K562 (cell line): ENCODE measurements at regions not wholly inside any gene's neighbourhood (a gene's known extent, or its start where the extent isn't known, plus 50 kb on each side); places are given as distances from the start of the nearest gene placed in this dataset.

ENCODE experiments used
- ATAC-seq: fragments of 200-7000 bp; cut with Tn5 transposase; 3 replicates; pipeline ENCODE4 v1.9.1; 2020; ENCODE audit warnings: moderate library complexity
- BruUV-seq: library from RNA; stranded (reverse); fragments of 400-500 nt; replicated peaks from 2 replicates; lab custom pipeline; 2021; lab: Mats Ljungman, UMichigan
- CTCF ChIA-PET: fragments of 300-600 bp; formaldehyde crosslinking; extraction: SDS; loops from one replicate; lab custom pipeline; 2021; ENCODE audit warnings: low intra/inter-chr PET ratio; lab: Yijun Ruan, JAX
- POLR2A ChIA-PET: fragments of 300-600, 350-650 bp; sonication (Branson Sonifier 250); formaldehyde crosslinking; extraction: SDS; loops from one replicate; lab custom pipeline; 2021; ENCODE audit warnings: antibody characterized with exemption, inconsistent platforms; lab: Yijun Ruan, JAX
- DNase-seq, 4 experiments: peaks; one replicate each; pipeline versions ENCODE4 v3.0.0 to v3.0.0-alpha.2; 2011 to 2018; ENCODE audit warnings: low spot score in 3 of 4, mixed read lengths in 3 of 4; ENCODE audit errors: extremely low read depth in 1 of 4
- FAIRE-seq: peaks from 2 replicates; lab custom pipeline; 2011; peaks lifted over from hg19 to GRCh38; lab: Jason Lieb, UNC
- H2AFZ ChIP-seq: 2 replicates; pipeline ENCODE4 v1.6.0; 2011; ENCODE audit warnings: low read depth, low read length, control low read depth, inconsistent platforms
- H3K27ac ChIP-seq: fragments of 200-600 bp; 3 replicates; pipeline ENCODE4 v1.8.0; 2011; ENCODE audit warnings: low read depth, mild to moderate bottlenecking, control low read depth, inconsistent platforms, low read length, moderate library complexity, mixed read lengths; ENCODE audit errors: extremely low read depth
- H3K27me3 ChIP-seq, 2 experiments: fragments of 300-600 bp in 1 of 2; 2 replicates in 1 of 2; 3 replicates in 1 of 2; pipeline versions ENCODE4 v1.6.0 to v1.8.0; 2011; ENCODE audit warnings: inconsistent platforms in 2 of 2, low read length in 2 of 2, mild to moderate bottlenecking in 1 of 2, mixed read lengths in 1 of 2, moderate library complexity in 1 of 2; ENCODE audit not compliant: control insufficient read depth in 2 of 2, insufficient read depth in 2 of 2
- H3K36me3 ChIP-seq: fragments of 300-600 bp; 3 replicates; pipeline ENCODE4 v1.8.0; 2011; ENCODE audit warnings: mild to moderate bottlenecking, low read length, inconsistent platforms; ENCODE audit not compliant: control insufficient read depth, insufficient read depth
- H3K4me1 ChIP-seq, 2 experiments: fragments of 200-600 bp in 1 of 2; replicated peaks in 1 of 2; 2 replicates in 1 of 2; 3 replicates in 1 of 2; pipeline versions ENCODE4 v1.5.1 to v1.8.0; 2011; ENCODE audit warnings: inconsistent platforms in 2 of 2, low read length in 2 of 2, mild to moderate bottlenecking in 1 of 2, mixed read lengths in 1 of 2, moderate library complexity in 1 of 2; ENCODE audit not compliant: control insufficient read depth in 2 of 2, insufficient read depth in 2 of 2
- H3K4me2 ChIP-seq: 2 replicates; pipeline ENCODE4 v1.6.1; 2011; ENCODE audit warnings: low read length, control low read depth, inconsistent platforms, mixed read lengths; ENCODE audit not compliant: insufficient read depth
- H3K4me3 ChIP-seq: fragments of 200-600 bp; sonication (generic), shearing (Covaris generic); 2 replicates; pipeline ENCODE4 v1.5.1; 2016; ENCODE audit warnings: control low read depth, inconsistent platforms
- H3K79me2 ChIP-seq: fragments of 200-600 bp; 3 replicates; pipeline ENCODE4 v1.8.0; 2011; ENCODE audit warnings: low read length, inconsistent platforms; ENCODE audit not compliant: control insufficient read depth, insufficient read depth
- H3K9ac ChIP-seq, 2 experiments: 2 replicates each; pipeline versions ENCODE4 v1.6.0 to v1.6.1; 2011; ENCODE audit warnings: low read depth in 2 of 2, low read length in 2 of 2, control low read depth in 1 of 2, inconsistent platforms in 1 of 2, mild to moderate bottlenecking in 1 of 2, mixed read lengths in 1 of 2; ENCODE audit not compliant: insufficient read depth in 1 of 2
- H3K9me1 ChIP-seq: one replicate; pipeline ENCODE4 v1.6.0; 2011; ENCODE audit warnings: inconsistent platforms, mild to moderate bottlenecking, low read length, moderate library complexity; ENCODE audit not compliant: control insufficient read depth, insufficient read depth
- H3K9me3 ChIP-seq: replicated peaks from 2 replicates; pipeline ENCODE4 v1.5.1; 2011; ENCODE audit warnings: low read depth, low read length, inconsistent platforms; ENCODE audit not compliant: control insufficient read depth, insufficient read depth
- H4K20me1 ChIP-seq: replicated peaks from 2 replicates; pipeline ENCODE4 v1.6.1; 2011; ENCODE audit warnings: low read length, inconsistent platforms, mixed read lengths; ENCODE audit not compliant: control insufficient read depth, insufficient read depth
- ATF6 ChIP-seq: sonication (generic); formaldehyde crosslinking; IDR thresholded peaks from 2 replicates; pipeline ENCODE4 v1.4.0; 2020; ENCODE audit warnings: mild to moderate bottlenecking, missing genetic modification reagents
- CBX3 ChIP-seq, 2 experiments: IDR thresholded peaks; 1 replicate in 1 of 2; 2 replicates in 1 of 2; pipeline ENCODE4 v1.6.1; 2012; ENCODE audit warnings: inconsistent platforms in 2 of 2, low read length in 2 of 2, borderline replicate concordance in 1 of 2, control low read depth in 1 of 2
- HOXB6 ChIP-seq: fragments of 250-450 bp; sonication (Bioruptor Pico); IDR thresholded peaks from 2 replicates; pipeline ENCODE4 v1.5.1; 2022; ENCODE audit warnings: mild to moderate bottlenecking, borderline replicate concordance
- PBX2 ChIP-seq, 2 experiments: IDR thresholded peaks in 1 of 2; conservative IDR thresholded peaks in 1 of 2; 2 replicates each; pipeline ENCODE4 v1.6.1; 2016; ENCODE audit warnings: low read depth in 2 of 2, mild to moderate bottlenecking in 1 of 2, missing compliant biosample characterization in 1 of 2, missing genetic modification characterization in 1 of 2, moderate library complexity in 1 of 2
- SMAD1 ChIP-seq: fragments of 150-350 bp; IDR thresholded peaks from 2 replicates; pipeline ENCODE4 v1.6.1; 2014; ENCODE audit warnings: low read length, low read depth; ENCODE audit not compliant: partially characterized antibody
- XRCC3 ChIP-seq: fragments of 450-650 bp; IDR thresholded peaks from 2 replicates; pipeline ENCODE4 v1.6.1; 2017; ENCODE audit warnings: mild to moderate bottlenecking, moderate library complexity
- ZNF347 ChIP-seq: fragments of 450-650 bp; formaldehyde crosslinking; IDR thresholded peaks from 2 replicates; pipeline ENCODE4 v1.4.0; 2020; ENCODE audit warnings: low read depth, mild to moderate bottlenecking, moderate library complexity
- ZNF398 ChIP-seq: fragments of 250-450 bp; sonication (Bioruptor Pico); IDR thresholded peaks from 2 replicates; pipeline ENCODE4 v1.8.0; 2021; ENCODE audit warnings: moderate library complexity, mild to moderate bottlenecking, inconsistent platforms
- WGBS: fragments of 100-300 bp; shearing (Covaris generic); methylation state at CpG from one replicate; pipeline ENCODE4 v1.1.6; 2016; ENCODE audit warnings: low coverage, mixed read lengths; ENCODE audit not compliant: insufficient coverage; ENCODE audit errors: missing lambda C conversion rate; 5-methylcytosine and 5-hydroxymethylcytosine counted together
- in situ Hi-C: fragments of 300-500 bp; cut with MboI; formaldehyde crosslinking; loops from 4 replicates; pipeline ENCODE4 v1.15.0; 2018; ENCODE audit warnings: inconsistent platforms, mixed read lengths
- intact Hi-C: fragments of 100-400 bp; cut with micrococcal nuclease; formaldehyde crosslinking; loops from 2 replicates; pipeline ENCODE4 v1.14.2; 2022
- TF ChIP-seq, protein P1 (sequence below), 2 experiments: fragments of 150-350 bp in 1 of 2; IDR thresholded peaks; 2 replicates each; pipeline ENCODE4 v1.6.1; 2012 to 2016; ENCODE audit warnings: low read depth in 2 of 2, low read length in 2 of 2, mild to moderate bottlenecking in 1 of 2, moderate library complexity in 1 of 2

- Histone ChIP-seq H4K20me1 (no peaks in the 10 kb centered on the region), H3K9me1 (no peaks in the 10 kb centered on the region), H3K79me2 (no peaks in the 10 kb centered on the region), H3K36me3 (no peaks in the 10 kb centered on the region), H3K27ac (no peak overlapping the region), H3K9ac (no peak overlapping the region), H3K4me1 (no peaks in the 10 kb centered on the region), H3K9me3 (no peaks in the 10 kb centered on the region), H3K4me2 (no peak overlapping the region), H3K4me3 (no peak overlapping the region), H3K27me3 (no peaks in the 10 kb centered on the region), H2AFZ (no peak overlapping the region)
- WGBS = 0% methylated on average over 2 of the region's 2 CpGs
- DNase-seq = no peak
- intact Hi-C loops (no loop called here), in situ Hi-C loops (no loop called here)
- ChIA-PET CTCF (no interaction called here), POLR2A (no interaction called here)
- TF ChIP-seq ZNF347 (CRISPR knock-in tag) (no peak), SMAD1 (no peak), XRCC3 (no peak), ATF6 (no peak), ZNF398 (CRISPR knock-in tag) (no peak), HOXB6 (CRISPR knock-in tag) (no peak), CBX3 (IDR thresholded peaks at IDR 0.05; ENCODE audit: borderline replicate concordance in 1 of 2, low read length in 2 of 2) (no peak), PBX2 (CRISPR knock-in tag; IDR thresholded peaks at IDR 0.05; ENCODE audit: low read depth) (no peak), PBX2 (tag; conservative IDR thresholded peaks at IDR 0.05; ENCODE audit: low read depth) (no peak)
- TF ChIP-seq, protein P1, sequence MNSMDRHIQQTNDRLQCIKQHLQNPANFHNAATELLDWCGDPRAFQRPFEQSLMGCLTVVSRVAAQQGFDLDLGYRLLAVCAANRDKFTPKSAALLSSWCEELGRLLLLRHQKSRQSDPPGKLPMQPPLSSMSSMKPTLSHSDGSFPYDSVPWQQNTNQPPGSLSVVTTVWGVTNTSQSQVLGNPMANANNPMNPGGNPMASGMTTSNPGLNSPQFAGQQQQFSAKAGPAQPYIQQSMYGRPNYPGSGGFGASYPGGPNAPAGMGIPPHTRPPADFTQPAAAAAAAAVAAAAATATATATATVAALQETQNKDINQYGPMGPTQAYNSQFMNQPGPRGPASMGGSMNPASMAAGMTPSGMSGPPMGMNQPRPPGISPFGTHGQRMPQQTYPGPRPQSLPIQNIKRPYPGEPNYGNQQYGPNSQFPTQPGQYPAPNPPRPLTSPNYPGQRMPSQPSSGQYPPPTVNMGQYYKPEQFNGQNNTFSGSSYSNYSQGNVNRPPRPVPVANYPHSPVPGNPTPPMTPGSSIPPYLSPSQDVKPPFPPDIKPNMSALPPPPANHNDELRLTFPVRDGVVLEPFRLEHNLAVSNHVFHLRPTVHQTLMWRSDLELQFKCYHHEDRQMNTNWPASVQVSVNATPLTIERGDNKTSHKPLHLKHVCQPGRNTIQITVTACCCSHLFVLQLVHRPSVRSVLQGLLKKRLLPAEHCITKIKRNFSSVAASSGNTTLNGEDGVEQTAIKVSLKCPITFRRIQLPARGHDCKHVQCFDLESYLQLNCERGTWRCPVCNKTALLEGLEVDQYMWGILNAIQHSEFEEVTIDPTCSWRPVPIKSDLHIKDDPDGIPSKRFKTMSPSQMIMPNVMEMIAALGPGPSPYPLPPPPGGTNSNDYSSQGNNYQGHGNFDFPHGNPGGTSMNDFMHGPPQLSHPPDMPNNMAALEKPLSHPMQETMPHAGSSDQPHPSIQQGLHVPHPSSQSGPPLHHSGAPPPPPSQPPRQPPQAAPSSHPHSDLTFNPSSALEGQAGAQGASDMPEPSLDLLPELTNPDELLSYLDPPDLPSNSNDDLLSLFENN (IDR thresholded peaks at IDR 0.05; ENCODE audit: low read depth in 2 of 2, low read length in 2 of 2) = no peak
- ATAC-seq = no peak
- BruUV-seq = no TSS peak
- peak; percentile 11 for FAIRE-seq
Observed at GRCh38 chr1:69055194-69055593, 512.5 kb upstream of the LRRC7 start.
